SIG-M5 treated with dmso at 0.1 percent for 504 hours (cell line): ENCODE measurements at regions not wholly inside any gene's neighbourhood (a gene's known extent, or its start where the extent isn't known, plus 50 kb on each side); places are given as distances from the start of the nearest gene placed in this dataset.
"Not testable (repeated sequence)": the region's sequence is repeated elsewhere in the genome, so short reads cannot be mapped to it uniquely, and the experiment has no call there.

Source experiments
- DNase-seq: peaks from one replicate; lab custom pipeline; 2025; ENCODE audit not compliant: unreplicated experiment; lab: John Stamatoyannopoulos, UW

DNA sequence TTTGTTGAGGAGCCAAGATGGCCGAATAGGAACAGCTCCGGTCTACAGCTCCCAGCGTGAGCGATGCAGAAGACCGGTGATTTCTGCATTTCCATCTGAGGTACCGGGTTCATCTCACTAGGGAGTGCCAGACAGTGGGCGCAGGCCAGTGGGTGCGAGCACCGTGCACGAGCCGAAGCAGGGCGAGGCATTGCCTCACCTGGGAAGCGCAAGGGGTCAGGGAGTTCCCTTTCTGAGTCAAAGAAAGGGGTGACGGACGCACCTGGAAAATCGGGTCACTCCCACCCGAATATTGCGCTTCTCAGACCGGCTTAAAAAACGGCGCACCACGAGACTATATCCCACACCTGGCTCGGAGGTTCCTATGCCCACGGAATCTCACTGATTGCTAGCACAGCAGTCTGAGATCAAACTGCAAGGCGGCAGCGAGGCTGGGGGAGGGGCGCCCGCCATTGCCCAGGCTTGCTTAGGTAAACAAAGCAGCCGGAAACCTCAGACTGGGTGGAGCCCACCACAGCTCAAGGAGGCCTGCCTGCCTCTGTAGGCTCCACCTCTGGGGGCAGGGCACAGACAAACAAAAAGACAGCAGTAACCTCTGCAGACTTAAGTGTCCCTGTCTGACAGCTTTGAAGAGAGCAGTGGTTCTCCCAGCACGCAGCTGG is 417.7 kb upstream of the POU3F2 start:
- not testable (repeated sequence) for DNase-seq

DNA sequence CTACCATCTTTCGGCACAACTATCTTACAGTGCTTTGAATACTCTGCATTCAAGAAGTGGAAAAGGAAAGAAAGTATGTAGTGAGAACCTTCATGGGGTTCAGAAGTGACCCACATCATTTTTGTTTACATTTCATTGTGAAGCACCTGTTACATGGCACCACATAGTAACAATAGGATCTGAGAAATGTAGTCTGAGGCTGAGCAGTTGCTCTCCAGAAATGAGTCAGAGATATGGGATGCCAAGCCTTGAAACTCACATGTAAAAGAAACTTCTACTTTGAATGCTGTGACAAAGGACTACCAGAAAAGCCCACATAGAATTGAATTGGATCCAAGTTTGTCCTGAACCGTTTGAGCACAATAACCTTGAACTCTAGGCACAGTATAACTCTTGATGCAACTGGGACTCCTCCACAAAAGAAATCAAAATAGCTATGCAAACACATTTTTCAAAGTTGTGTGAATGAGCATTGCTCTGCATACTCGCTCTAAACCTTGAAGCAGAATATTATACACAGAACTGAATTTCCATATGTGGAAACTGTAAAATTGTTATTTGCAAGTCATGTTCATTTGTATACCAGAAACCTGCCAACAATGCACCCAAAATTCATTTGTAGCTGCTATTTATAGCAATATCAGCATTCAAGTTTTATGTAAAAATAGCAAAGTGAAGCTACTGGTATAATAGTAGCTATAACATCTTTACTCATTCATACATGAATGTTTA is 400.9 kb upstream of the POU3F2 start:
- no peak for DNase-seq

DNA sequence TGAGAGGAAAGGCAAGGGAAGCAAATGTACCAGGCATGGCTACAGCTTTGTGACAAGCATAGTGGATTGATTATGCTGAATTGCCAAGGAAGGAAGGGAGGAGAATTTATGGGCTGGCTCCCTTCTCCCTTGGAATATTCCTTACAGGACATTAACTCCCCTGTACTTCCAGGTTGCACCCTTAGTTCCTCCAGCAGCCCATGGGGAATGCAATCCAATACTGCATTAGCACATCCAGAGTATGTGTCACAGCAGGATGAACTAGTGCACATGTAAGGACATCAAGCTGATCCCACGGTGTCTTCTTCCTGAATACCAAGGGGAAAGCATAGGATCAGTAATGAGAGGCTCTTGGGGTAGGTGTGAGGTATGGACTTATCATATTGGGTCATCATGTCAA is 390.7 kb upstream of the POU3F2 start:
- DNase-seq: no peak

DNA sequence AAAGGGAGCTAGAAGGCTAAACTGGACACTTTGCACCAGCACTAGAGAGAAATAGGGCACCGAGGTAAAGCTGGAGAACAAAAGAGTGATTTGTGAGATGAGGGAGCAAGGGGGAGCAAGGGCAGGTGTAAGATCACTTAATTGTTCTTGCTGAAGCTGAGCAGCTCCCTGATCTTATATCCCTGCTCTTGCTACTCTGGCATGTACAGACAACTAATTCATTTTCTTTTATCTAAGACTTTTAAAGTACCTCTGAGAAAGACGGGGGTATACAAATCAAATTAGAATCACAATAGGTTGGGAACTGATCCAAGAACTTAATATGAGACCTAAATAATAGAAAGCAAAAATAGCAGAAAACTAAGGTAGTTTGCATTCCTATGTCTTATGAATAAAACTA is 381.7 kb upstream of the POU3F2 start:
- DNase-seq: no peak

DNA sequence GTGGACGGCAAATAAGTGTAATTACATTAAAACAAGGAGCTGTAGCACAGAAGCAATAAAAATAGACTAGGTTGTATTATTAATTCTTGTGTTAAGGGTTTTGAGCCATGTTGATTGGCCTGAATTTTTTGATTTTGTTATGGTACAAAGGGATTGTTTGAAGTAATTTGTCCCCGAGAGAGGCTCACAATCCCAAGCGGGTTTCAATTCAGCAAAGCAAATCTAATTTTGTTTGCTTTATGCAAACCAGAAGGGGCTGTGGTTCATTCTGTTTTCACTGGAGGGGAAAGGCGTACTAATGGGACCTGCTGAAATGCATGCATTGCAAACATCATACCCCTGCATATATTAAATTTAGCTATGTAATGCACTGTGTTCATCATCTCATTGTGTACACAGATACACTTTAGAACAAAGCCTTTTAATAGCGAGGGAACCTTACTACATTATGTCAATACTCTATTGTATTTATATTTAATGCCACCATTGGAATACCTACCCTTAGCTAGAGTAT is 379.5 kb upstream of the POU3F2 start:
- DNase-seq: no peak

DNA sequence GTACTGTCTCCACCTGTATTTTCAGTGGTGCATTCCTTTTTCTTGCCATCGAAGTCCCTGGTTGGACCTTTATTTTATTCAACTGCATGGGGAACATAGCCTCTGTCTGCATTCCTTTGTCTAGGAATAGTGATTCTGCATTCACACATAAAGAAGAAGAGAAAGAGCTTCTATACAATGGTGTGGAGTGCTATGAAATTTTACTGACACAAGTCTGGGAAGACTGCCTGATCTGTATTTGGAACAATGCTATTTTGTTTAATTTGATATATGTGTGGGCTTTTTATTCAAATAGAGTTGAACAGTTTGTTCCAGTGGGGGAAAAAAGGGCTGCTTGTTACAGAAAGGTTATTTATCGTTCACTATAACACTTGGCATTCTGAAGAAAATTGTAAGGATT is 375.7 kb upstream of the POU3F2 start:
- no peak for DNase-seq

DNA sequence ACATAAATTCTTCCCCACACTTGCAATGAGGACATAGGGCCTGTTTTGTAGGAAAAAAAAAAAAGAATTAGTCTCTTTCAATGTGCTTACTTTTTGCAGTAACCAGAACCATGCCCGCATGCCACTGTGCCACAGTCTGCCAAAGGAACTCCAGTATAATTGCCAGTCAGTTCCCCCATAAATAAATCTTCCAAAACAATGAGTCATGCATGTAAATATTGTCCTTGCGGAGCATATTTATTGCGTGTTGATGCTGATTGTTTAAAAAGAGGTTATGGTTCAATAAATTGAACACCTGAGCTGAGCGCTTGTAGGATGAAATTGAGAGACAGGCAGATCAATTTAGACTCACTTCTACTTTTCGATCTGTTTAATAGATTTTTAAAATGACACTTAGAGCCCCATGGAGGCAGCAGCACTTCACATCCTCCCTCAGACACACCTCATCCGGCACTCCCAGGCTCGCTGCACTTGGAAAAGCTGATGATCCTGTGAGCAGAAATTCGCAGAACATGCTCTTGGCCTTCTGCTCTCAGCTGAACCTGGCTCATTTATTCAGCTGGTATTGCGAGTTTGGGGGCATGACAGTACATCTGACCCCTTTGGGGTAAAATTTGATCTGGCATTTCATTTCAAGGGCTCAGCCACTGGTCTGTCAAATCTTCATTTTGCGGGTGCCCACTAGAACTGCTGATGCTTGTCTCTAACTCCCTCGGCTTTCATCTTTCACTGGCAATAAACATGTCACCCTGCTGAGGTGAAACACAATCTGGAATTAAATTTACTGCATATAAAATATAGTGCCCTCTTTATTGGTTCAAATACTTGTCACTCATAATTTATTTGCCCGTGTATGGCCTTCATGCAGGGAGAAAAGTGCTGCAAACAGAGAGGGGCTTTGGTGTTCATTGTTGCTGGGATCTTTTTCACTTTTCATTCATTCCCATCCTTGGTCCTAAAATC is 371.1 kb upstream of the POU3F2 start:
- DNase-seq: no peak

DNA sequence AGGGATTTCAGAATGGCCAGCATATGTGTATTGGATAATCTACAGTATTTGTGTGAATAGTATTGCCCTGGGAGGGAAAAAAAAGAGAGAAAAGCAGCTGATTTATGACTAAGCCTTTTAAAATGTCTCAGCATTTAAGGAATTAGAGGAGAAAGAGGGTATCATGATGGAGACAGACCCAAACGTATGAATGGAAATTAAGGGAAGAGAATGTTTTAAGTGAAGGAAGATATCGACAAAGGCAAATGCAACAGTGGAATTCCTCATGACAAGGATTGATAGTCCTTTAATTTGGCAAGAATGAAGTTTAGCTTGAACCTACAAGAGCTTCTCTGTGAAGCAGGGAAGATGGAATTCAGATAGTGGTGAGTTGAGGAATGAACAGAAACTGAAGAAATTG is 367.3 kb upstream of the POU3F2 start:
- DNase-seq: no peak

DNA sequence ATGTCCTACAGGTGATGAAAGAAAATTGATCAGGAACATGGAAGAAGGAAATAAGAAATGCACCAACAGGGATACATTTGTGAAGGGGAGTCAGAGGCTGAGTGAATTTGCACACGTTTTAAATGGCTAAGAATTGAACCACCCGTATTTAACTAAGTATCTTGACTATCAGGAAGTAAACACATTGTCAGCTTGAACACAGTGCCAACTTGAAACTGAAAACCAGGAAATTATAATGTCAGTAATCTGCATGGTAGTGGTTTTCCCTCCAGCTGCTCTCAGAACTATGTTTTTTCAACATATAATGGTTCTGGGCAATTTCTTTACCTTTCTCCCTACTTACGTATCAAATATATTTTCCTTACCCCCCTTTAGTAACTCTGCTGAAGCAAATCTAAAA is 366.5 kb upstream of the POU3F2 start:
- no peak for DNase-seq

DNA sequence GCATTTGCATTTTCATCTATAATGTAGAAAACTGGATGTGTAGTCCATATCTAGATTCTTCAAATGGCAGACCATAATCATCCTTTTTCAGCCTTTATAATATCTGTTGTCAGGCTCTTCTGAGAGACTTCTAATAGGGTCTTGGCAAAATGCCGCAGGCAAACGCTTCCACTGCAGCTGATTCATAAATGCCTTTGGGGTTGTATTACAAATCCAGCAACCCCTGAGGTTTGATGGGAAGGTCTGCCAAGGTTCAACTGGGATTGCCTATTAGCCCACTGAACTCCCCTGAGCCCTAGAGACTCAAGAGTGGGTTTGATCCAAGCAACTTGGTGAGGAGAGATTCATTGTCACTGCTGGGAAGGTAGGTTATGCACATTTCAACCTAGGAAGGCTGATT is 365.2 kb upstream of the POU3F2 start:
- DNase-seq: no peak

DNA sequence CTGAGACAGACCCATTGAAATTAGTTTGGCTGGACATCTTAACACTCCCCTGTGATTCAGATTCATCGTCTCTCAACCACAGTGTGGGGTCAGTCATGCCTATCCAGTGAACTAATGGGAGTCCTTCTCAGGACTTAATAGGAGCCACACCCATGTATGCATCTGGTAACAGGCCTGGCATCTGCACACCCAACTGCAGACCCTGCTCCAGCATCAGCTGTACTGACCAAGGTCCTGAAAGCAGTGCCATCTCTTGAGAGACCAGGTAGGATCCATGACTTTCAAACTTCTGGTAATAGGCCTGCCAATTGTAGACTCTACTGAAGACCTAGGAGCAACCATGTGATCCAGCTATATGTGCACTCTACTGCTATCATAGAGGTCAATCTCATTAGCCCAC is 363.6 kb upstream of the POU3F2 start:
- no peak for DNase-seq

DNA sequence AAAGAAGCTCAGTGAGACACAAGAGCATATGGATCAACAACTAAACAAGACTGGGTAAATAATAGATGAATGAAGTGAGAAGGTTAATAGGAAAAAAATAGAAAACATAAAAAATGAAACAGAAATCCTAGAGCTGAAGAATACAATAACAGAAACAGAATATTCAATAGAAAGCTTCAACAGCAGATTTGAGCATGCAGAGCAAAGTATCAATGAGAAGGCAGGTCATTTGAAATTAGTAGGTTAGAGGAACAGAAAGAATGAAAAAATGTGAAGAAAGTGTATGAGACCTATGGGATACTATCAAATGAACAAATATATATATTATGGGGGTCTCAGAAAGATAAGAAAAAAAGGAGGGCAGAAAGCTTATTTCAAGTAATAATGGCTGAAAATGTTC is 362.9 kb upstream of the POU3F2 start:
- DNase-seq: no peak

DNA sequence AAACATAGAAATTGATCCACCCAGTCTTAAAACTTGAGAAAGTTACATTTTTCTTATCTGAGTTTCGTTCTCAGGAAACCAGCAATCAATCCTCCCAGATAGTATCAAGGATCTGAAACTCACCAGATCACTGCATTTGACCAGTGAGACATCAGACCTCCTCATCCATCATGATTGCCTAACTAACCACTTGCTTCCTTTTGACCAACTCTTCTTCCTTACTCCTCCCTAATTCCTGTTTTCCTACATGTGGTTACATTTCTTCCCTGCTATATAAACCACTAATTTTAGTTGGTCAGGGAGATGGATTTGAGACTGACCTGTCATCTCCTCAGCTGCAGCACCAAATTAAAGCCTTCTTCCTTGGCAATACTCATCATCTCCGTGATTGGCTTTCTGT is 357.1 kb upstream of the POU3F2 start:
- DNase-seq: no peak

DNA sequence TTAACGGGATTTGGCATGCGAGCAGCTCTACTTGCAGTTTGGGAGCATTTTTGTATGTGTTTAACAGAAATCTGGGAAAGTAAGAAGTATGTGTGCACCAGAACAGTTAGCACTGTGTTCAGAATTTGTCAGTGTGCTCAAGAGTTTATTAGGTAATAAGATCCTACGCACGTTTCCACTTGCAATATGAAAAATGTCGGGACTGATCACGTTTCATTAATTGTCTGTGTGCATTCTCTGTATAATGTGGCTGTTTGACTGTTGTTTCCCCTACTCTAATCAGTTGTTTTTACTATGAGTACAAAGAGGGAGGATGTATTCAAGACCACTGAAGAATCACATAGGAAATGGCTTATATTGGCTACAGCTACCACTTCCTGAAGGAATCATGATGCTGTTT is 349.7 kb upstream of the POU3F2 start:
- DNase-seq: no peak

DNA sequence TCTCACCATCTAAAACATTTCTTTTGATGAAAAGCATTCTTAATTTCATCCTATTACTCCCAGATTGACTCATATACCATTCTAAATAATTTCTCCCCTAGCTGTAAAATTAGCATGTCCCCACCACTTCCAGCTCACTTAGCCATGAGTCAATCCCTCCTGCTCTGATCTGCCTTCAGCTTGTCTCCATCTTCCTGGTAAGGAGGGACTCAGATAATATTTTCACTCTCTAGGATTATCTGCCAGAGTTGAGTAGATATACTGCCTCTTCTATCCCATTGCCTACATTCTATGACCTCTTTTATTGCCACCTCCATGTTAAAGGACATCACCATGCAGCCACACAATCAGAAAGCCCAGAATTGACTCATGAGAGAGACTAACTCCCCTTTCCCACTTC is 348.8 kb upstream of the POU3F2 start:
- DNase-seq: no peak

DNA sequence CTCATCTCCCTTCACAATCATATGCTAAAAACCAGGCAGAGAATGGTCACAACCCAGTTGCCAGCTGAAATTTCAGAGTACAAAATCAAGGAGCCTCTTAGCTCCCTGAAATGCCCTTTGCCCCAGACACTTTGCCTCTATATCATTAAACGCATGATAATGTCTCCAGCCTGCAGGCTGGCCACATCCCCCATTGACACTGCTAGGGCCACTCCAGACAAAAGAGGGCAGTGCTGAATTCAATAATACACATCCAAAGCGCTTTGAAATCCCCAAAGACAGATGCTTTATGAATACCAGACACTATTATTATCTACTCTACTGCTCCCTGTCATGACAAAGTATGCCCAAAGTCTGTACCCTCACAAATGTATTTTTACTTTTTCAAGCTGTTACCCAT is 348.3 kb upstream of the POU3F2 start:
- DNase-seq: no peak

DNA sequence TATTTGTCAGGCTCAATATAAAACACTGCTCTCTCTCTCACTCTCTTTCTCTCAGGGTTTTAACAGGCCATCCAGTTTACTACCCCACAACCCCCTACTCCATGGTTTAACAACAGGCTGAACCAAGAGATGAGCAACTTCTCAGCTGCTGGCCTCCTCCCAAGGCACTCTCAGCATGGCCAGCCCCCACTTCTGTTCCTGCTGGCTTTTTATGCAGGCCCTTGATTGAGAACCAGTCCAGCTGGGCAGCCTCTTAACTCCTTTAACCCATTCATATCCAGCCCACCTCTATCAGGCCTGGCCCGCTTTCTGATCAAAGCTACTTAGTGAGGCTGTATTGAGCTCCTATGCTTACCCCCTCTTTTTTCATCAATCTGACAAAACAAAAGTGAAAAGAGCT is 346.8 kb upstream of the POU3F2 start:
- no peak for DNase-seq

DNA sequence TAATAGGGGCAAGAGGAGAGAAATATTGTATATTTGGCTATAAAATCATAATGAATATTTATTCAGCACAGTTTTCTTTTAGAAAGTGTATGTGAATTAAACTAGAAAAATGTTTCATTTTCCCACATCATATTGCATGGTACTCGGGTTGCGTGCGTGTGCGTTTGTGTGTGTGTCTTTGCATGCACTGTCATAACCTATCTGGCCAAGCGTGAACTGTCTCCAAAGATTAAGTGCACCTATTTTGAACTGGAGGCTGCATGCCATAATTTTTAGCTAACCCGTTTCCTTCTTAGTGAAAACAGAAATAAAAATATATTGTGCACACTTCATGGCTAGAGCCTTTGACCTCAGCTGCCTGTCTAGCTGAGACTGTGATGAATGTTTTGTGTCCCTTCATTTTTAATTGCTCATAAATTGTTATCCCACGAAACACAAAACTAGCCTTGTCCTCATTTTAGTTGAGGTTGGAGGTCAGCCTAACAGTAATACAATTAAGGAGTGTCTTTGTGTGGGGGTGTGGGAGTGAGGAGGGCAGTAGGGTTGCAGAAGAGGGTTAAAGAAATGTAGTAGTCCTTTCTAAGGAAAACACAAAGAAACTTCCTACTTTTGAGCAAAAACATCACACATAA is 336.1 kb upstream of the POU3F2 start:
- no peak for DNase-seq

DNA sequence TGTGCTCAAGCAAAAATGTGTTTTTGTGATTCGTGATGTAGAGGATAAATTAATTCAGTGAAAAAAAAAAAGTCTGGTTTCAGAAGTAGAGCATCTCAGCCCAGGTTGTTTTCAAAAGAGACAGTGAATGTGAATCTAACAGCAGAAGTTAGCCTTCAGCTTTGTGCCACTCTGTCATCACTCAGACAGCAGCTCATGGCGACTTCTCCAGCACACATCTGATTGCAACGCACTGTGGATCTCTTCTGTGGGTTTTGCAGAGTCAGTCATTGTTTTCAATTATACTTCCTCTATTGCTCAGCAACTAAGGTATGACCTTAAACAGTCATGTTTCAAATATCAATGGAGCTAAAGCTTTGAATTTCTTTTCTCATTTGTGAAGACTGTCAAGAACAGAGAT is 335.5 kb upstream of the POU3F2 start:
- no peak for DNase-seq

DNA sequence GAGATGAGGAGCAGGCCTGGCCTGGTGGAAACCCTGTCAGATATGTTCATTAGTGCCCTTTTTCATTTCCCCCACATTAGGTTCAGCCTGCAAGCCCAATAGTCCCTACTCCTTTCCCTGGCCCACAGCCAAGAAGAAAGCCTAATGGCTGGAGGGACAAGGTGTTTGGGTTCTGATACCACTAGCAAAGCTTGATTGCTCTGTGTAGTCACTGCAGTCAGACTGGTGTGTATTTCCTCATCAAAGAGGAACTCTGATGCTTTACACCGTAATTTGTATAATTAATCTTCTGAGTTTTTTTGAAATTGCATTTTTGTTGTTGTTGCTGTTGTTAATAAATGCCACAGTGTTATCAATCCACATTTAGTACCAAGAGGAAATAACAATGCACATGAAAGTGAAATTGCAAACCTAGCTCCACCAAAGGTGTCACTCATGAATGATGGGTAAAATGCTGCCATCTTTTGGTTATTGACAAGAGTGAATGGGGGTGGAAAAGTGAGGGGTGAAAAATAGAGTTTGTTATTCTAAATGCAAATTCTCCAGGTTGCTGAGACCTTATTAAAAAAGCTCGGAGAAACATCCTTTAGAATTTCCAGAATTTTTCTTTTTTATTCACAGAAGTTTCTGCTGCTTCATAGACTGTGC is 320.2 kb upstream of the POU3F2 start:
- DNase-seq: no peak

DNA sequence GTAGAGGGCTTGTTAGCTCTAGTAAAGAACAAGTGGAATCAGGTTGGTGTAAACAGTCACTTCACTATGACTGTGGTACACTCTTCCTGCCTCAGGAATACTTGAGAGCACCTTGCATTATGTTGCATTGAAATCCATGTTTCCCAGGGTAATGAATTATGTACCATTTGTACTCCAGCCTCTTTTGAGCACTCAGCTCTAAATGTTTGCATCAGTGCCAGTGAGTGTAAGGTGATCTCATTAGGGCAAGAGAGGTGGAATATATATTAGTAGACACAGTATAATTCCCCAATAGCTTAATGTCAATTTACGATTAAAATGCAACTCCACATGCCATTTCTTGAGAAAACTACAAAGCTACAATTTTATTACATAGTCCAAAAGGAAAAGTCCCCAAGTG is 319.6 kb upstream of the POU3F2 start:
- no peak for DNase-seq
